KMS-11 (cell line): ENCODE measurements at regions not wholly inside any gene's neighbourhood (a gene's known extent, or its start where the extent isn't known, plus 50 kb on each side); places are given as distances from the start of the nearest gene placed in this dataset.

Source experiments
- H2AFZ ChIP-seq: fragments of 200-600 bp; sonication (generic); 2 replicates; pipeline ENCODE4 v1.6.1; 2016; ENCODE audit warnings: antibody characterized with exemption, mixed run types, low read depth
- H3K27ac ChIP-seq: fragments of 200-600 bp; sonication (generic); 2 replicates; pipeline ENCODE4 v1.6.1; 2016; ENCODE audit warnings: mild to moderate bottlenecking, mixed run types
- H3K27me3 ChIP-seq: fragments of 200-600 bp; sonication (generic); 2 replicates; pipeline ENCODE4 v1.6.1; 2017; ENCODE audit warnings: mild to moderate bottlenecking, low read depth, mixed run types, moderate library complexity; ENCODE audit not compliant: insufficient read depth
- H3K36me3 ChIP-seq: fragments of 200-600 bp; sonication (generic); 2 replicates; pipeline ENCODE4 v1.6.1; 2017; ENCODE audit warnings: mild to moderate bottlenecking, mixed run types; ENCODE audit not compliant: insufficient read depth
- H3K4me1 ChIP-seq: fragments of 200-600 bp; sonication (generic); 2 replicates; pipeline ENCODE4 v1.6.1; 2016; ENCODE audit warnings: mild to moderate bottlenecking, low read depth, mixed run types; ENCODE audit not compliant: poor library complexity, severe bottlenecking
- H3K4me2 ChIP-seq: fragments of 200-600 bp; sonication (generic); 2 replicates; pipeline ENCODE4 v1.7.0; 2016; ENCODE audit warnings: mild to moderate bottlenecking, mixed run types
- H3K4me3 ChIP-seq: fragments of 200-600 bp; sonication (generic); IDR thresholded peaks from 2 replicates; pipeline ENCODE4 v1.6.1; 2017; ENCODE audit warnings: low read depth, low read length, mixed read lengths; ENCODE audit not compliant: insufficient read depth
- H3K79me2 ChIP-seq: fragments of 200-600 bp; sonication (generic); 2 replicates; pipeline ENCODE4 v1.6.1; 2016; ENCODE audit warnings: low read depth, mixed run types; ENCODE audit not compliant: insufficient read depth
- H3K9ac ChIP-seq: fragments of 200-600 bp; sonication (generic); 2 replicates; pipeline ENCODE4 v1.6.1; 2016; ENCODE audit warnings: mild to moderate bottlenecking, mixed run types
- H4K20me1 ChIP-seq: fragments of 200-600 bp; sonication (generic); 2 replicates; pipeline ENCODE4 v1.6.1; 2016; ENCODE audit warnings: mild to moderate bottlenecking, mixed run types; ENCODE audit not compliant: insufficient read depth
- CTCF ChIP-seq: fragments of 200-600 bp; sonication (generic); conservative IDR thresholded peaks from 2 replicates; pipeline ENCODE4 v1.6.1; 2017; ENCODE audit warnings: low read depth, mild to moderate bottlenecking, antibody characterized with exemption, low read length, moderate library complexity, mixed read lengths

- no peak for TF ChIP-seq CTCF
- H3K27me3 ChIP-seq = no peaks in the 10 kb centered on the region
- no peak overlapping the region for H3K27ac ChIP-seq
- H3K9ac ChIP-seq = no peak overlapping the region
- H2AFZ ChIP-seq = no peak overlapping the region
- H3K4me2 ChIP-seq = no peak overlapping the region
- no peaks in the 10 kb centered on the region for H3K36me3 ChIP-seq
- no peaks in the 10 kb centered on the region for H3K79me2 ChIP-seq
- no peaks in the 10 kb centered on the region for H4K20me1 ChIP-seq
- H3K4me1 ChIP-seq = no peaks in the 10 kb centered on the region
- H3K4me3 ChIP-seq = no peak overlapping the region
Measured at GRCh38 chr6:43989581-43990146, 137.6 kb downstream of the MRPL14 start.

- no peak overlapping the region for H3K9ac ChIP-seq
Measured at GRCh38 chr6:43988801-43989200, 138.5 kb downstream of the MRPL14 start.

GRCh38 chr6:43987838-43988439 lies 139.3 kb downstream of the MRPL14 start:
- Histone ChIP-seq H3K4me3 (no peak overlapping the region), H3K4me1 (no peaks in the 10 kb centered on the region), H3K9ac (no peak overlapping the region), H3K4me2 (no peak overlapping the region), H4K20me1 (no peaks in the 10 kb centered on the region), H3K27ac (no peak overlapping the region), H3K27me3 (no peaks in the 10 kb centered on the region), H3K79me2 (no peaks in the 10 kb centered on the region), H3K36me3 (no peaks in the 10 kb centered on the region), H2AFZ (no peak overlapping the region)
- TF ChIP-seq CTCF = no peak

More at GRCh38 chr6:43988801-43989200, 138.5 kb downstream of the MRPL14 start:
- no peak overlapping the region for H3K4me2 ChIP-seq
- no peak overlapping the region for H3K4me3 ChIP-seq
- H3K36me3 ChIP-seq = no peaks in the 10 kb centered on the region
- no peaks in the 10 kb centered on the region for H4K20me1 ChIP-seq
- H3K4me1 ChIP-seq = no peaks in the 10 kb centered on the region
- no peak for TF ChIP-seq CTCF
- H3K79me2 ChIP-seq = no peaks in the 10 kb centered on the region
- H3K27ac ChIP-seq = no peak overlapping the region
- H3K27me3 ChIP-seq = no peaks in the 10 kb centered on the region
- H2AFZ ChIP-seq = no peak overlapping the region

- TF ChIP-seq CTCF = no peak
- H2AFZ ChIP-seq = no peak overlapping the region
- H3K36me3 ChIP-seq = no peaks in the 10 kb centered on the region
- no peak overlapping the region for H3K27ac ChIP-seq
- no peaks in the 10 kb centered on the region for H3K4me1 ChIP-seq
- H3K4me3 ChIP-seq = no peak overlapping the region
- H3K4me2 ChIP-seq = no peak overlapping the region
- no peak overlapping the region for H3K9ac ChIP-seq
- H3K27me3 ChIP-seq = no peaks in the 10 kb centered on the region
- no peaks in the 10 kb centered on the region for H3K79me2 ChIP-seq
- no peaks in the 10 kb centered on the region for H4K20me1 ChIP-seq
Measured at GRCh38 chr6:43986177-43986825, 141.0 kb downstream of the MRPL14 start.
